Astrocyte (in vitro differentiated cells and primary cell): ENCODE measurements at regions not wholly inside any gene's neighbourhood (a gene's known extent, or its start where the extent isn't known, plus 50 kb on each side); places are given as distances from the start of the nearest gene placed in this dataset.

Experiments
- DNase-seq: peaks from one replicate; pipeline ENCODE4 v3.0.0-alpha.2; 2010; ENCODE audit warnings: low read depth
- FAIRE-seq: peaks from 2 replicates; lab custom pipeline; 2011; peaks lifted over from hg19 to GRCh38; lab: Jason Lieb, UNC
- H2AFZ ChIP-seq: 2 replicates; pipeline ENCODE4 v1.6.0; 2012; ENCODE audit warnings: low read depth, low read length, inconsistent platforms
- H3K27ac ChIP-seq: 2 replicates; pipeline ENCODE4 v1.5.1; 2011; ENCODE audit warnings: low read depth, low read length, inconsistent platforms
- H3K27me3 ChIP-seq: 2 replicates; pipeline ENCODE4 v1.6.0; 2011; ENCODE audit warnings: low read length, inconsistent platforms; ENCODE audit not compliant: insufficient read depth
- H3K36me3 ChIP-seq: 2 replicates; pipeline ENCODE4 v1.5.1; 2011; ENCODE audit warnings: low read length, inconsistent platforms; ENCODE audit not compliant: insufficient read depth
- H3K4me1 ChIP-seq: 2 replicates; pipeline ENCODE4 v1.5.1; 2011; ENCODE audit warnings: low read length, inconsistent platforms; ENCODE audit not compliant: insufficient read depth
- H3K4me2 ChIP-seq: 2 replicates; pipeline ENCODE4 v1.6.0; 2012; ENCODE audit warnings: low read length, inconsistent platforms
- H3K4me3 ChIP-seq: 2 replicates; pipeline ENCODE4 v1.5.1; 2011; ENCODE audit warnings: low read depth, mild to moderate bottlenecking, low read length, inconsistent platforms; ENCODE audit not compliant: insufficient read depth
- H3K79me2 ChIP-seq: 2 replicates; pipeline ENCODE4 v1.6.0; 2012; ENCODE audit warnings: mild to moderate bottlenecking, low read length, inconsistent platforms; ENCODE audit not compliant: insufficient read depth
- H3K9ac ChIP-seq: 2 replicates; pipeline ENCODE4 v1.6.0; 2012; ENCODE audit warnings: mild to moderate bottlenecking, low read length, inconsistent platforms
- H3K9me3 ChIP-seq: 2 replicates; pipeline ENCODE4 v1.5.1; 2012; ENCODE audit warnings: low read depth, mild to moderate bottlenecking, low read length, inconsistent platforms; ENCODE audit not compliant: insufficient read depth
- H4K20me1 ChIP-seq: 2 replicates; pipeline ENCODE4 v1.6.0; 2012; ENCODE audit warnings: low read length, inconsistent platforms; ENCODE audit not compliant: insufficient read depth
- H3K27ac Mint-ChIP-seq: one replicate; pipeline ENCODE4 v1.8.0; 2021; ENCODE audit warnings: mild to moderate bottlenecking, mixed read lengths; ENCODE audit not compliant: unreplicated experiment
- H3K27me3 Mint-ChIP-seq: one replicate; pipeline ENCODE4 v1.8.0; 2021; ENCODE audit warnings: low read depth, mixed read lengths; ENCODE audit not compliant: unreplicated experiment
- H3K36me3 Mint-ChIP-seq: one replicate; pipeline ENCODE4 v1.8.0; 2021; ENCODE audit warnings: low read depth, mixed read lengths; ENCODE audit not compliant: unreplicated experiment
- H3K4me1 Mint-ChIP-seq: one replicate; pipeline ENCODE4 v1.8.0; 2021; ENCODE audit warnings: low read depth, mixed read lengths; ENCODE audit not compliant: unreplicated experiment
- H3K4me3 Mint-ChIP-seq: one replicate; pipeline ENCODE4 v1.8.0; 2021; ENCODE audit warnings: mild to moderate bottlenecking, moderate library complexity, mixed read lengths; ENCODE audit not compliant: unreplicated experiment
- H3K9me3 Mint-ChIP-seq: one replicate; pipeline ENCODE4 v1.8.0; 2021; ENCODE audit warnings: mild to moderate bottlenecking, mixed read lengths; ENCODE audit not compliant: unreplicated experiment
- EZH2 ChIP-seq: IDR thresholded peaks from 2 replicates; pipeline ENCODE4 v1.6.1; 2012; ENCODE audit warnings: mild to moderate bottlenecking, low read length, inconsistent platforms; ENCODE audit not compliant: insufficient read depth
- TF ChIP-seq, protein P1 (sequence below): IDR thresholded peaks from 2 replicates; pipeline ENCODE4 v1.5.1; 2011; ENCODE audit warnings: low read depth, mild to moderate bottlenecking, inconsistent platforms, low read length, moderate library complexity; ENCODE audit not compliant: insufficient read depth

DNA sequence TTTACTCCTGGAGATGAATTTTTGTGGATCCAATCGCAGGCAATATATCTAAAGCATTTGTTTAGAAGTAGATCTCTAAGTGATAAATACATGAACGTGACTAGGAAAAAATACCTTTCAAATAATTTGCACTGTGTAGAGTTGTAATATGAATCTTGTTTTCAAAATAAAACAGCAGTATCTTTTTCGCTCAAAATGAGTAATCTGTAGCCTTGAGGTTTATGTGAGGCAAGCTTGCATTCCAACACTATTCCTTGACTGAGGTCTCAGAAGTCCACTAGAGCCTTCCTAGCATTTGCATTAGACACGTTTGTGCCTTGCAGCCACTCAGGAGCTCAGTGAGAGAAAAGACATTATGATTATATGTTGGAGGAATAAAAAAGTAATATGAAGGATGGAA is 138.3 kb upstream of the ROBO1 start:
- no peaks in the 10 kb centered on the region for H3K9me3 ChIP-seq
- no peaks in the 10 kb centered on the region for H3K27me3 ChIP-seq
- no peaks in the 10 kb centered on the region for H4K20me1 ChIP-seq
- H3K4me1 ChIP-seq = no peaks in the 10 kb centered on the region
- Mint-ChIP-seq H3K36me3 (no peaks in the 10 kb centered on the region), H3K27me3 (no peaks in the 10 kb centered on the region), H3K4me1 (peaks cover 2% of the 10 kb centered on the region), H3K4me3 (no peak overlapping the region), H3K9me3 (no peaks in the 10 kb centered on the region), H3K27ac (no peak overlapping the region)
- FAIRE-seq (no peak), DNase-seq (peak; percentile 2)
- H3K27ac ChIP-seq = no peak overlapping the region
- TF ChIP-seq, protein P1, sequence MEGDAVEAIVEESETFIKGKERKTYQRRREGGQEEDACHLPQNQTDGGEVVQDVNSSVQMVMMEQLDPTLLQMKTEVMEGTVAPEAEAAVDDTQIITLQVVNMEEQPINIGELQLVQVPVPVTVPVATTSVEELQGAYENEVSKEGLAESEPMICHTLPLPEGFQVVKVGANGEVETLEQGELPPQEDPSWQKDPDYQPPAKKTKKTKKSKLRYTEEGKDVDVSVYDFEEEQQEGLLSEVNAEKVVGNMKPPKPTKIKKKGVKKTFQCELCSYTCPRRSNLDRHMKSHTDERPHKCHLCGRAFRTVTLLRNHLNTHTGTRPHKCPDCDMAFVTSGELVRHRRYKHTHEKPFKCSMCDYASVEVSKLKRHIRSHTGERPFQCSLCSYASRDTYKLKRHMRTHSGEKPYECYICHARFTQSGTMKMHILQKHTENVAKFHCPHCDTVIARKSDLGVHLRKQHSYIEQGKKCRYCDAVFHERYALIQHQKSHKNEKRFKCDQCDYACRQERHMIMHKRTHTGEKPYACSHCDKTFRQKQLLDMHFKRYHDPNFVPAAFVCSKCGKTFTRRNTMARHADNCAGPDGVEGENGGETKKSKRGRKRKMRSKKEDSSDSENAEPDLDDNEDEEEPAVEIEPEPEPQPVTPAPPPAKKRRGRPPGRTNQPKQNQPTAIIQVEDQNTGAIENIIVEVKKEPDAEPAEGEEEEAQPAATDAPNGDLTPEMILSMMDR = no peak
- TF ChIP-seq EZH2 = no peak
- H3K4me3 ChIP-seq = no peak overlapping the region
- H2AFZ ChIP-seq = no peak overlapping the region
- no peak overlapping the region for H3K9ac ChIP-seq
- no peaks in the 10 kb centered on the region for H3K79me2 ChIP-seq
- no peaks in the 10 kb centered on the region for H3K36me3 ChIP-seq
- H3K4me2 ChIP-seq = no peak overlapping the region

DNA sequence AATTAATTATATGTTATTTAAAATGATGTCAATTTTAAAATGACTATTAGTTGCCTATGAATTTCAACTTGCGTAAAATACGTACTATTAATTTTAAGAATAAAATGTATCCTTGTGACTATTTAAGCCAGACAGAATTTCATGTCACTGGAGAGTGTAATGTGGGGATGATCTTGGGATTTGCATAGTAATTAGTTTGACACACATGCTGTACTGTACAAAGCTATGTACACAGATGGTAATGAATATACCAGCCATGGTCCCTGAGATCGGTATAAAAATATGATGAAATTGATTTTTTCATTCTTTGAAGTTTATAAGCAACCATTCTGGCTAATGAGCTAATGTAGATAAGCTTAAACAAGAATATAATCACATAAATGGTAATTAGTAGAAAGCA is 134.4 kb upstream of the ROBO1 start:
- Histone ChIP-seq H3K4me1 (no peaks in the 10 kb centered on the region), H3K9me3 (no peaks in the 10 kb centered on the region), H3K36me3 (no peaks in the 10 kb centered on the region), H2AFZ (no peak overlapping the region), H3K79me2 (no peaks in the 10 kb centered on the region), H3K4me2 (no peak overlapping the region), H4K20me1 (no peaks in the 10 kb centered on the region), H3K27me3 (no peaks in the 10 kb centered on the region), H3K4me3 (no peak overlapping the region), H3K27ac (no peak overlapping the region), H3K9ac (no peak overlapping the region)
- no peak for DNase-seq
- Mint-ChIP-seq H3K4me1 (peaks cover 2% of the 10 kb centered on the region), H3K27me3 (no peaks in the 10 kb centered on the region), H3K9me3 (no peaks in the 10 kb centered on the region), H3K27ac (no peak overlapping the region), H3K36me3 (no peaks in the 10 kb centered on the region), H3K4me3 (no peak overlapping the region)
- TF ChIP-seq, protein P1 = no peak
- no peak for TF ChIP-seq EZH2
- no peak for FAIRE-seq

GRCh38 chr3:79898907-79899306 is 131.1 kb upstream of the ROBO1 start:
- no peak for DNase-seq
- H3K4me3 ChIP-seq = no peak overlapping the region
- no peak overlapping the region for H3K27ac ChIP-seq
- Mint-ChIP-seq H3K27me3 (no peaks in the 10 kb centered on the region), H3K4me1 (no peaks in the 10 kb centered on the region), H3K27ac (no peak overlapping the region), H3K4me3 (no peak overlapping the region), H3K9me3 (no peaks in the 10 kb centered on the region), H3K36me3 (no peaks in the 10 kb centered on the region)
- H3K36me3 ChIP-seq = no peaks in the 10 kb centered on the region
- no peaks in the 10 kb centered on the region for H3K4me1 ChIP-seq
- H3K4me2 ChIP-seq = no peak overlapping the region
- H3K9ac ChIP-seq = no peak overlapping the region
- H3K9me3 ChIP-seq = no peaks in the 10 kb centered on the region
- FAIRE-seq = peak; percentile 34
- H3K27me3 ChIP-seq = no peaks in the 10 kb centered on the region
- no peaks in the 10 kb centered on the region for H3K79me2 ChIP-seq
- H4K20me1 ChIP-seq = no peaks in the 10 kb centered on the region
- no peak for TF ChIP-seq EZH2
- TF ChIP-seq, protein P1 = no peak
- H2AFZ ChIP-seq = no peak overlapping the region
